Keratinocyte (primary cell): ENCODE measurements at regions not wholly inside any gene's neighbourhood (a gene's known extent, or its start where the extent isn't known, plus 50 kb on each side); places are given as distances from the start of the nearest gene placed in this dataset.
"Not testable (repeated sequence)": the region's sequence is repeated elsewhere in the genome, so short reads cannot be mapped to it uniquely, and the experiment has no call there.

ENCODE experiments used
- EZH2 ChIP-seq: IDR thresholded peaks from one replicate; pipeline ENCODE4 v1.6.1; 2012; ENCODE audit warnings: inconsistent platforms, mild to moderate bottlenecking, low read length, moderate library complexity
- TF ChIP-seq, protein P1 (sequence below), 3 experiments: IDR thresholded peaks in 1 of 3; conservative IDR thresholded peaks in 1 of 3; optimal IDR thresholded peaks in 1 of 3; 2 replicates in 2 of 3; 3 replicates in 1 of 3; pipeline versions ENCODE3 to v1.5.1; 2011; ENCODE audit warnings: low read length in 3 of 3, mild to moderate bottlenecking in 3 of 3, moderate library complexity in 2 of 3, control low read depth in 1 of 3, inconsistent platforms in 1 of 3; ENCODE audit not compliant: insufficient read depth in 2 of 3; ENCODE audit errors: extremely low read depth in 1 of 3

DNA sequence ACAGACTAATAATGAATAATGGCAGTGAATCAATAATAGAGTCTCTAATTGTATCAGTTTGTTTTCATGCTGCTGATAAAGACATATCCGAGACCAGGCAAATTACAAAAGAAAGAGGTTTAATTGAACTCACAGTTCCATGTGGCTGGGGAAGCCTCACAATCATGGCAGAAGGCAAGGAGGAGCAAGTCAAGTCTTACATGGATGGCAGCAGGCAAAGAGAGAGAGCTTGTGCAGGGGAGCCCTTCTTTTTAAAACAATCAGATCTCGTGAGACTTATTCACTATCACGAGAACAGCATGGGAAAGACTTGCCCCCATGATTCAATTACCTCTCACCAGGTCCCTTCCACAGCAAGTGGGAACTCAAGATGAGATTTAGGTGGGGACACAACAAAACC, 53.4 kb upstream of the TRAM1L1 start:
- TF ChIP-seq, protein P1, sequence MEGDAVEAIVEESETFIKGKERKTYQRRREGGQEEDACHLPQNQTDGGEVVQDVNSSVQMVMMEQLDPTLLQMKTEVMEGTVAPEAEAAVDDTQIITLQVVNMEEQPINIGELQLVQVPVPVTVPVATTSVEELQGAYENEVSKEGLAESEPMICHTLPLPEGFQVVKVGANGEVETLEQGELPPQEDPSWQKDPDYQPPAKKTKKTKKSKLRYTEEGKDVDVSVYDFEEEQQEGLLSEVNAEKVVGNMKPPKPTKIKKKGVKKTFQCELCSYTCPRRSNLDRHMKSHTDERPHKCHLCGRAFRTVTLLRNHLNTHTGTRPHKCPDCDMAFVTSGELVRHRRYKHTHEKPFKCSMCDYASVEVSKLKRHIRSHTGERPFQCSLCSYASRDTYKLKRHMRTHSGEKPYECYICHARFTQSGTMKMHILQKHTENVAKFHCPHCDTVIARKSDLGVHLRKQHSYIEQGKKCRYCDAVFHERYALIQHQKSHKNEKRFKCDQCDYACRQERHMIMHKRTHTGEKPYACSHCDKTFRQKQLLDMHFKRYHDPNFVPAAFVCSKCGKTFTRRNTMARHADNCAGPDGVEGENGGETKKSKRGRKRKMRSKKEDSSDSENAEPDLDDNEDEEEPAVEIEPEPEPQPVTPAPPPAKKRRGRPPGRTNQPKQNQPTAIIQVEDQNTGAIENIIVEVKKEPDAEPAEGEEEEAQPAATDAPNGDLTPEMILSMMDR (optimal IDR thresholded peaks at IDR 0.05 in 1 of 3, IDR thresholded peaks at IDR 0.05 in 1 of 3, conservative IDR thresholded peaks at IDR 0.05 in 1 of 3; ENCODE audit: extremely low read depth in 1 of 3, insufficient read depth in 2 of 3, low read length in 3 of 3), result not testable (repeated sequence)
- TF ChIP-seq EZH2, result not testable (repeated sequence)
